Testis (tissue), 2 donors: ENCODE measurements at regions not wholly inside any gene's neighbourhood (a gene's known extent, or its start where the extent isn't known, plus 50 kb on each side); places are given as distances from the start of the nearest gene placed in this dataset.

ENCODE experiments used
- CTCF ChIP-seq, 3 experiments: fragments of 450-650 bp in 2 of 3; fragments of 200-600 bp in 1 of 3; sonication (generic) in 1 of 3; IDR thresholded peaks; one replicate each; pipeline ENCODE4 v1.5.1; 2016 to 2019; ENCODE audit warnings: antibody characterized with exemption in 3 of 3, mild to moderate bottlenecking in 2 of 3, moderate library complexity in 1 of 3
- POLR2A ChIP-seq: fragments of 450-650 bp; IDR thresholded peaks from one replicate; pipeline ENCODE4 v1.6.1; 2017; ENCODE audit warnings: antibody characterized with exemption, mild to moderate bottlenecking, moderate library complexity

GRCh38 chr2:37449761-37450296, 105.4 kb downstream of the QPCT start:
- TF ChIP-seq CTCF (IDR thresholded peaks at IDR 0.05) (no peak), POLR2A (no peak)
